ENCODE measurements at regions not wholly inside any gene's neighbourhood (a gene's known extent, or its start where the extent isn't known, plus 50 kb on each side); places are given as distances from the start of the nearest gene placed in this dataset.

DNA sequence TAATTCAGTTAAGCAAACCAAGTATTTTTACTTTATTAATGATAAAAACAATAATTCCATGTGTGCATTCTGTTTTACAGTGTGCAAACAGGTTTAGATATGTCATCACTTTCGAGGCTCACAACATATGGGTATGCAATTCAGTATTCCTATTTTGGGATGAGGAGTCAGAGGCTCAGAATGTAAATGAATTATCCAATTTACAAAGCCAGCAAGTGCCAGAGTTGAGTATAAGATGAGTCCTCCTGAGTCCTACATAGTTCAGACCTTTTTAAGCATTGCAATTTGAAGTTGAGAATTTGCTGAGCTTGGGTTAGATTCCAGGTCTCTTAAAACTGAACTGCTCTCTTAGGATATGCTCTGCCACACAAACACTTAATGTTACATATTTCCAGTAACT is 424.2 kb upstream of the ROBO2 start:
- Histone ChIP-seq H3K4me3 (no peak overlapping the region), H3K9me3 (no peaks in the 10 kb centered on the region), H3K27me3 (no peaks in the 10 kb centered on the region), H3K4me1 (no peaks in the 10 kb centered on the region), H3K27ac (no peak overlapping the region), H3K36me3 (no peaks in the 10 kb centered on the region)
- TF ChIP-seq POLR2A (IDR thresholded peaks at IDR 0.05), result no peak
- TF ChIP-seq, protein P1, sequence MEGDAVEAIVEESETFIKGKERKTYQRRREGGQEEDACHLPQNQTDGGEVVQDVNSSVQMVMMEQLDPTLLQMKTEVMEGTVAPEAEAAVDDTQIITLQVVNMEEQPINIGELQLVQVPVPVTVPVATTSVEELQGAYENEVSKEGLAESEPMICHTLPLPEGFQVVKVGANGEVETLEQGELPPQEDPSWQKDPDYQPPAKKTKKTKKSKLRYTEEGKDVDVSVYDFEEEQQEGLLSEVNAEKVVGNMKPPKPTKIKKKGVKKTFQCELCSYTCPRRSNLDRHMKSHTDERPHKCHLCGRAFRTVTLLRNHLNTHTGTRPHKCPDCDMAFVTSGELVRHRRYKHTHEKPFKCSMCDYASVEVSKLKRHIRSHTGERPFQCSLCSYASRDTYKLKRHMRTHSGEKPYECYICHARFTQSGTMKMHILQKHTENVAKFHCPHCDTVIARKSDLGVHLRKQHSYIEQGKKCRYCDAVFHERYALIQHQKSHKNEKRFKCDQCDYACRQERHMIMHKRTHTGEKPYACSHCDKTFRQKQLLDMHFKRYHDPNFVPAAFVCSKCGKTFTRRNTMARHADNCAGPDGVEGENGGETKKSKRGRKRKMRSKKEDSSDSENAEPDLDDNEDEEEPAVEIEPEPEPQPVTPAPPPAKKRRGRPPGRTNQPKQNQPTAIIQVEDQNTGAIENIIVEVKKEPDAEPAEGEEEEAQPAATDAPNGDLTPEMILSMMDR (IDR thresholded peaks at IDR 0.05), result no peak
- no peak for DNase-seq

DNA sequence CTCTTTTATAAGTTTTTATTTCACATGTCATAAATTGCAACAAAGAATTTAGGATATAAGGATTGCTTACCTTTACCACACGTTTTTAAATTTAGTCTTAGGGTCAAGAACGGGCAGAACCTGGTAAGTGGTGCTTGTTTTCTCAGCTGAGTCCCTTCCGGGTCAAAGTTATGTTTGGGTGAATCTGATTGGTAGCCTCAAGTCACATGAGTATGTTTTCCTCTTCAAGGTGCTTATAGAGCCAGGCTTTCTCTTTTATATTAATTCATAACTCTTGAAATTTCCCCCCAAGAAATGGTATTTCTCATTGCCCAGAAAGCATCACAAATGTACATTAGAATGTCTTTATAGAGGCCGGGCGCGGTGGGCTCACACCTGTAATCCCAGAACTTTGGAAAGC is 415.7 kb upstream of the ROBO2 start:
- no peak overlapping the region for H3K27ac ChIP-seq

DNA sequence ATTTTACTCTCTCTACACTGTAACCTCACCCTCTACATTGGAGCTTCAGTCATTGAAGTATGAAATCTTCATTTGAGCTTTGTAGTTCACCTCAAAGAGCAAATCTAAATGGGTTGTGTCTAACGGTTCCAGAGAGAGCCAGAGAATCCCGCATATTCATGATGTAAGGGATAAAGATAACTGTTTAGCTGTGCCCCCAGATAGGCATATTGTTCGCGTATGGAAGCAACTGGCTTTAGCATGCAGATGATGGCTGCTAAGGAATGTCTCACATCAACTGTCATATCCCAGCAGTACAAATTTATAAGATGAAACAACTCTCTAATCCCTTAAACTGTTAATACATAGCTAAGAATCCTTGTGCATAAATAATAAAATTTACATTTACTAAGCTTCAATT is 412.7 kb upstream of the ROBO2 start:
- no peak overlapping the region for H3K4me3 ChIP-seq

More for the DNA sequence above, 415.7 kb upstream of the ROBO2 start:
- Histone ChIP-seq H3K9me3 (no peaks in the 10 kb centered on the region), H3K4me3 (no peak overlapping the region), H3K27me3 (no peaks in the 10 kb centered on the region), H3K36me3 (no peaks in the 10 kb centered on the region), H3K4me1 (no peaks in the 10 kb centered on the region)
- DNase-seq, result no peak
- TF ChIP-seq POLR2A (IDR thresholded peaks at IDR 0.05), result no peak
- TF ChIP-seq, protein P1 (IDR thresholded peaks at IDR 0.05), result no peak

DNA sequence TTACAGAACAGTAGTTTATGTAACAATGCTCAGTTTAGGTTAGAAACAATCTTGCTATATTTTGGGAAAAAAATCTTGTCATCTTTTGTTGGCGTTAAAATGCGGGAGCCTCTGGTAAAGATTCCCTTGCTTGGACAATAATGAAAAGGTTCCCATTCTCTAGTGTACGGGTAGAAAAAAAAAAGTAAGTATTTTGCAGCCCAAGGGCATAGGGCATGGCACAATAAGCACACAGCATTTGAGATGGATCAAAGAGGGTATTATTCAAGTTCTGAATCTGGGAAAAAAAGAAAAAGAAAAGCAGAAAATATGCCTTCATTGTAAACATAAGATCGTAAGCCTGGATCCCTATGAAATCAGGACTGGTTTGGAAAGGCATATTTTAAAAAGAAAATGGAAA is 408.6 kb upstream of the ROBO2 start:
- Histone ChIP-seq H3K4me1 (no peaks in the 10 kb centered on the region), H3K9me3 (no peaks in the 10 kb centered on the region)
- TF ChIP-seq, protein P1 (IDR thresholded peaks at IDR 0.05), result no peak
- no peak for TF ChIP-seq POLR2A (IDR thresholded peaks at IDR 0.05)

More for the DNA sequence above, 412.7 kb upstream of the ROBO2 start:
- Histone ChIP-seq H3K9me3 (no peaks in the 10 kb centered on the region), H3K4me1 (no peaks in the 10 kb centered on the region), H3K27ac (no peak overlapping the region), H3K36me3 (no peaks in the 10 kb centered on the region), H3K27me3 (no peaks in the 10 kb centered on the region)
- no peak for TF ChIP-seq POLR2A (IDR thresholded peaks at IDR 0.05)
- TF ChIP-seq, protein P1 (IDR thresholded peaks at IDR 0.05), result no peak
- no peak for DNase-seq

DNA sequence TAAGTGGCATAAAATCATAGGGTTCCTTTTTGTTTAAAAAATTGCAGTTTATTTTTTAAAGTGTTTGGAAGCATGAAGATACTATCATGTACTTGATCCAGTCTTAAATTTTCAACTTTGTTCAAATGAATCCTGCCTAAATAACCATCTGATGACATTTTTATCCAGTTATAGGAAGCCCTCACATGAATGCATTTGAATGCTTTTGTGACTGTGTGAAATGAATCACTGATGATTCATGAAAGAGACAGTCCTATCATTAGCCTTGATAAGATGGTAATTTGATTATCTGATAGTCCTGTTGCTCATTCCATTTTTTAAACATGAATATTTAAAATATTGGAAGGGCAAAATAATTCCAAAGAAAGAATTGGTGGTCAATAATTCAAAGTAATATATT is 401.9 kb upstream of the ROBO2 start:
- no peak for DNase-seq

More for the DNA sequence above, 408.6 kb upstream of the ROBO2 start:
- Histone ChIP-seq H3K27ac (no peak overlapping the region), H3K4me3 (no peak overlapping the region), H3K36me3 (no peaks in the 10 kb centered on the region), H3K27me3 (no peaks in the 10 kb centered on the region)
- no peak for DNase-seq

More for the DNA sequence above, 401.9 kb upstream of the ROBO2 start:
- TF ChIP-seq, protein P1 (IDR thresholded peaks at IDR 0.05), result no peak
- TF ChIP-seq POLR2A (IDR thresholded peaks at IDR 0.05), result no peak
- Histone ChIP-seq H3K27me3 (no peaks in the 10 kb centered on the region), H3K36me3 (no peaks in the 10 kb centered on the region), H3K4me3 (no peak overlapping the region), H3K9me3 (no peaks in the 10 kb centered on the region), H3K27ac (no peak overlapping the region), H3K4me1 (no peaks in the 10 kb centered on the region)

Data from Peyer's patch (tissue), 4 donors.